Lung (tissue), 11 donors: ENCODE measurements at regions not wholly inside any gene's neighbourhood (a gene's known extent, or its start where the extent isn't known, plus 50 kb on each side); places are given as distances from the start of the nearest gene placed in this dataset.

Experiments used
- ATAC-seq: fragments of 200-7000 bp; cut with Tn5 transposase; one replicate; pipeline ENCODE4 v1.9.1; 2020; ENCODE audit warnings: moderate number of reproducible peaks; ENCODE audit not compliant: insufficient read depth, low FRiP score
- DNase-seq, 3 donors: peaks; one replicate each; pipeline ENCODE4 v3.0.0-alpha.2; 2013 to 2017
- H3K27ac ChIP-seq, 2 donors: one replicate each; pipeline ENCODE4 v1.5.1; 2013; ENCODE audit warnings: mild to moderate bottlenecking in 2 of 2, moderate library complexity in 2 of 2, control low read depth in 1 of 2, inconsistent platforms in 1 of 2, low read depth in 1 of 2, low read length in 1 of 2
- H3K27me3 ChIP-seq, 3 donors: one replicate each; pipeline ENCODE4 v1.5.1; 2013; ENCODE audit warnings: low read length in 2 of 3; ENCODE audit not compliant: control insufficient read depth in 3 of 3, insufficient read depth in 3 of 3
- H3K36me3 ChIP-seq, 4 donors: one replicate each; pipeline ENCODE4 v1.5.1; 2013; ENCODE audit warnings: low read length in 4 of 4, mild to moderate bottlenecking in 1 of 4, moderate library complexity in 1 of 4; ENCODE audit not compliant: control insufficient read depth in 4 of 4, insufficient read depth in 4 of 4
- H3K4me1 ChIP-seq, 5 donors: one replicate each; pipeline ENCODE4 v1.5.1; 2013; ENCODE audit warnings: low read length in 5 of 5, mild to moderate bottlenecking in 2 of 5, moderate library complexity in 1 of 5; ENCODE audit not compliant: control insufficient read depth in 5 of 5, insufficient read depth in 5 of 5
- H3K4me3 ChIP-seq: one replicate; pipeline ENCODE4 v1.5.1; 2013; ENCODE audit warnings: mild to moderate bottlenecking, control low read depth, moderate library complexity
- H3K9ac ChIP-seq, 2 donors: one replicate each; pipeline ENCODE4 v1.5.1; 2013; ENCODE audit warnings: low read length in 2 of 2, control low read depth in 1 of 2; ENCODE audit not compliant: insufficient read depth in 1 of 2
- H3K9me3 ChIP-seq, 4 donors: one replicate each; pipeline ENCODE4 v1.5.1; 2013; ENCODE audit warnings: low read length in 3 of 4, mild to moderate bottlenecking in 1 of 4, moderate library complexity in 1 of 4; ENCODE audit not compliant: control insufficient read depth in 4 of 4, insufficient read depth in 3 of 4
- WGBS, 2 donors: extraction: QIAGEN DNeasy Blood & Tissue Kit; methylation state at CpG; one replicate each; pipeline ENCODE4 v1.1.7; 2013; 5-methylcytosine and 5-hydroxymethylcytosine counted together
- TF ChIP-seq, protein P1 (sequence below): IDR thresholded peaks from 2 replicates; pipeline ENCODE4 v1.5.1; 2012; ENCODE audit warnings: mild to moderate bottlenecking; ENCODE audit errors: control extremely low read depth, extremely low read depth
- donor health status: control.
- donor health status: control.
- donor health status: Bipolar disorder and iron deficiency.
- donor health status: healthy.
- donor health status: DM: yes; HTN: yes; CAD: no.

DNA sequence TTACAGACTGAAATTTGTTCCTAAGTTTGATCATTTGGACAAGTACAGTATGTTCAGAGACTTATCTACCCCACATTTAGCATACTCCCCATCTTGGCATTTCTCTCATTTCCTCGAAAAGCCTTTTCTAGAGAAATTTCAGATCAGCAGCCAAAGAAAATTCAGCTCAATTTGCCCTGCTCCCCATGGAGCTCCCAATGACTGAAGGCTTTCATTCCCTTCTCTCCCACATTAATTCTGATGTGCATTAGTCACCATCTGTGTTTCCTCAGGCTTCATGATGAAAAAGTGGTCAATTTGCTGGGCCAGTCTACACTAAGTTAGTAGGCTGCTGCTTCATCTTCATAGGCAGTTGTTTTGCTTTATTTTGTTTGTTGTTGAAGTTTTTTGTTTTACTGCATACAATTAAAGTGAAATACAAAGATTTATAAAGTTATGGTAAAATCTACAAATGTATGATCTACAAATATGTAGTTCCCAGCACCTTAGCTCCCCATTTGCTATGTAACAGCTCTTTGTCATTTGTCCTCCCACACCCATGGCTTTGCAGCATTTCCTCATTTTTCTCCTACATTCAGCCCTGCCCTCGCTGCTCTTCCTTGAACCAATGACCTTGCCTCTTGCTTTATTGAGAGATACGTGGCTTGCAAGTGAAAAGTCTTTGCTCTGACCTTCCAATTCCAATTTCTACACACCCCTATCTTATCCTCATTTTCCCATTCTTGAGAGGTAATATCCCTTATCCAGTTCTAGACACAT lies 193.9 kb downstream of the ANAPC10 start:
- no peak overlapping the region for H3K4me3 ChIP-seq
- TF ChIP-seq, protein P1, sequence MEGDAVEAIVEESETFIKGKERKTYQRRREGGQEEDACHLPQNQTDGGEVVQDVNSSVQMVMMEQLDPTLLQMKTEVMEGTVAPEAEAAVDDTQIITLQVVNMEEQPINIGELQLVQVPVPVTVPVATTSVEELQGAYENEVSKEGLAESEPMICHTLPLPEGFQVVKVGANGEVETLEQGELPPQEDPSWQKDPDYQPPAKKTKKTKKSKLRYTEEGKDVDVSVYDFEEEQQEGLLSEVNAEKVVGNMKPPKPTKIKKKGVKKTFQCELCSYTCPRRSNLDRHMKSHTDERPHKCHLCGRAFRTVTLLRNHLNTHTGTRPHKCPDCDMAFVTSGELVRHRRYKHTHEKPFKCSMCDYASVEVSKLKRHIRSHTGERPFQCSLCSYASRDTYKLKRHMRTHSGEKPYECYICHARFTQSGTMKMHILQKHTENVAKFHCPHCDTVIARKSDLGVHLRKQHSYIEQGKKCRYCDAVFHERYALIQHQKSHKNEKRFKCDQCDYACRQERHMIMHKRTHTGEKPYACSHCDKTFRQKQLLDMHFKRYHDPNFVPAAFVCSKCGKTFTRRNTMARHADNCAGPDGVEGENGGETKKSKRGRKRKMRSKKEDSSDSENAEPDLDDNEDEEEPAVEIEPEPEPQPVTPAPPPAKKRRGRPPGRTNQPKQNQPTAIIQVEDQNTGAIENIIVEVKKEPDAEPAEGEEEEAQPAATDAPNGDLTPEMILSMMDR = no peak
- peaks cover 0 to 5% (median 0%) of the 10 kb centered on the region in 5 donors for H3K4me1 ChIP-seq
- no peak overlapping the region for H3K9ac ChIP-seq
- no peaks in the 10 kb centered on the region for H3K9me3 ChIP-seq
- ATAC-seq (no peak), DNase-seq (no peak)
- H3K27ac ChIP-seq = no peak overlapping the region
- H3K27me3 ChIP-seq = no peaks in the 10 kb centered on the region
- 62 to 74% methylated on average over 3 of the region's 3 CpGs for WGBS, 2 donors
- no peaks in the 10 kb centered on the region for H3K36me3 ChIP-seq

DNA sequence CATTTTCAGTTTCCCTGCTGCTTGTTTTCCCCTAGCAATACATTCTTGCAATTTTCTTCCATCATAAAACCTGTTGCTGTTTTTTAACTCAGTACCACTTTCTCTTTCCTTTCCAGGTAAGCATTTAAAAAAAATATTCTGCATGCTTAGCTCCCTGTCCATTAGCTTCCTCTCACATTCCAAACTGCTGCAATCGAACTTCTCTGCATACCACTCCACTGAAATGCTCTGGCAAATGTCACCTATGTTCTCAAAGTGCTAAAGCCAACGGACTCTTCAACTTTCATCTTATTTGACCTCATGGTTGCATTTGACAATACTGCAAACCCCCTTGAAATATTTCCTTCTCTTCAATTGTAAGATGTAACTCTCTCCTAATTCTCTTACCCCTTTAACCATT lies 192.7 kb downstream of the ANAPC10 start:
- Histone ChIP-seq H3K4me1 (peaks cover 0 to 5% (median 0%) of the 10 kb centered on the region in 5 donors), H3K27me3 (no peaks in the 10 kb centered on the region), H3K27ac (no peak overlapping the region), H3K9me3 (no peaks in the 10 kb centered on the region), H3K9ac (no peak overlapping the region), H3K4me3 (no peak overlapping the region), H3K36me3 (no peaks in the 10 kb centered on the region)
- WGBS, 2 donors = 47 to 73% methylated on average over 2 of the region's 2 CpGs
- TF ChIP-seq, protein P1 = no peak
- ATAC-seq (no peak), DNase-seq (no peak)

DNA sequence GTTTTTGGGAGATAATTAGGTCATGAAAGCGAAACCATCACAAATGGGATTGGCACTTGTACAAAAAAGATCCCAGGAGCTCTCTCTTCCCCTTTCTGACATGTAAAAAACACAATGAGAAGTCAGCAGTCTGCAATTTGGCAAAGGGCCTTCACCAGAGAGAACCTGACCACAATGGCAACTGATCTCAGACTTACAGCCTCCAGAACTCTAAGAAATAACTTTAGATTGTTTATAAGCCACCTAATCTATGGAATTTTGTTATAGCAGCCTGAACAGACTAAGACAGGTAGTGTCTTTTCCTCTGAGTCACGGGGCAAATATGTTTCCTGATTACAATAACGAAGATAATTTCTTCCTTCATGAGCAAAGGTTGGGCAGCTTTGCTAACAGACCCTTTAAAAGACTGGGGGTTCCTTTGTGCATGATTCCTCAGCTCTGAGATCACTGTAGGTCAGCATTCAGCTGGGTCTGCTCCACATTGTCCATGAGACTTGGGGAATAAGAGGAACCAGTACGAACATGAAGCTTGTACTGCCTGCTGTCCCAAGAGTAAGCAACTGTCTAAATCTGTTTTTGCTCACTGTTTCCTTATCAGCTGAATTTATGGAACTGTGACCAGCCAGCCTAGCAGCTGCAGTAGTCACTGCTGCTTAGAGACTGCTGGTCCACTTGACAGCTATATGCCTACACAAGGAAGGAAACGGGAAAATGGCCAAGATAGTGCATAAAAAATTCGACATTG lies 191.6 kb downstream of the ANAPC10 start:
- Histone ChIP-seq H3K9ac (no peak overlapping the region), H3K27me3 (no peaks in the 10 kb centered on the region), H3K4me3 (no peak overlapping the region), H3K27ac (no peak overlapping the region), H3K36me3 (no peaks in the 10 kb centered on the region), H3K9me3 (no peaks in the 10 kb centered on the region), H3K4me1 (peaks cover 0 to 5% (median 0%) of the 10 kb centered on the region in 5 donors)
- ATAC-seq (no peak), DNase-seq (peak in 2 of 3 donors; percentile 2 to 6)
- WGBS, 2 donors = 59 to 69% methylated on average over 6 of the region's 6 CpGs
- TF ChIP-seq, protein P1 = no peak
